ENCODE measurements at regions not wholly inside any gene's neighbourhood (a gene's known extent, or its start where the extent isn't known, plus 50 kb on each side); places are given as distances from the start of the nearest gene placed in this dataset.

DNA sequence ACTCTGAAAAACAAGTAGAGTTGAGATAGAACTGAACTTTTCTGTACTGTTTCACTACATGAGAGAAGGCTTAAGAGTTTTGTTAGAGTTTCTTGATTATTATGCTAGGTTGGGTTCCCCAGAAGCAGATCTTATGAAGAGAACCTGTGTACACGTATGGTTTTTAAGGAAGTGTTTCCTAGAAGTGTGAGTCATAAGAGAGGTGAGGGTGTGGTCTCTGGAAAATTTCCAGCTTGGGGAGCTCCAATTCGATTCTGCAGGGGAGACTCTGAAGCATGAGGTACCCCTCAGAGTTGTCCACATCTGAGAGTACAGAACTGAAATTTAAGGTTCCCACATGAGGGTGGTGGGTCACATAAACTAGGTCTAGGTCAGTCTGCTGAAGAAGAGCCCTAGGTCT, 83.3 kb upstream of the MAP2 start:
- no peaks in the 10 kb centered on the region for H3K4me1 Mint-ChIP-seq

GRCh38 chr2:209344349-209344748, 79.5 kb upstream of the MAP2 start:
- H3K27me3 Mint-ChIP-seq (ENCODE audit: low read depth in 3 of 3) = peaks cover 0 to 12% (median 0%) of the 10 kb centered on the region in 3 donors
- H4K20me1 ChIP-seq (ENCODE audit: insufficient read depth, low read length) = no peaks in the 10 kb centered on the region
- H3K4me2 ChIP-seq (replicated peaks; ENCODE audit: extremely low read depth, low read length, poor library complexity, severe bottlenecking) = no peak overlapping the region
- no peak overlapping the region for H3K27ac ChIP-seq (ENCODE audit: low read depth in 1 of 2, low read length in 2 of 2)
- no peak overlapping the region for H3K4me3 Mint-ChIP-seq
- TF ChIP-seq, protein P1, sequence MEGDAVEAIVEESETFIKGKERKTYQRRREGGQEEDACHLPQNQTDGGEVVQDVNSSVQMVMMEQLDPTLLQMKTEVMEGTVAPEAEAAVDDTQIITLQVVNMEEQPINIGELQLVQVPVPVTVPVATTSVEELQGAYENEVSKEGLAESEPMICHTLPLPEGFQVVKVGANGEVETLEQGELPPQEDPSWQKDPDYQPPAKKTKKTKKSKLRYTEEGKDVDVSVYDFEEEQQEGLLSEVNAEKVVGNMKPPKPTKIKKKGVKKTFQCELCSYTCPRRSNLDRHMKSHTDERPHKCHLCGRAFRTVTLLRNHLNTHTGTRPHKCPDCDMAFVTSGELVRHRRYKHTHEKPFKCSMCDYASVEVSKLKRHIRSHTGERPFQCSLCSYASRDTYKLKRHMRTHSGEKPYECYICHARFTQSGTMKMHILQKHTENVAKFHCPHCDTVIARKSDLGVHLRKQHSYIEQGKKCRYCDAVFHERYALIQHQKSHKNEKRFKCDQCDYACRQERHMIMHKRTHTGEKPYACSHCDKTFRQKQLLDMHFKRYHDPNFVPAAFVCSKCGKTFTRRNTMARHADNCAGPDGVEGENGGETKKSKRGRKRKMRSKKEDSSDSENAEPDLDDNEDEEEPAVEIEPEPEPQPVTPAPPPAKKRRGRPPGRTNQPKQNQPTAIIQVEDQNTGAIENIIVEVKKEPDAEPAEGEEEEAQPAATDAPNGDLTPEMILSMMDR (IDR thresholded peaks at IDR 0.05) = no peak
- no peaks in the 10 kb centered on the region for H3K4me1 Mint-ChIP-seq
- no peaks in the 10 kb centered on the region for H3K36me3 Mint-ChIP-seq
- H3K4me1 ChIP-seq (ENCODE audit: control insufficient read depth in 1 of 2, insufficient read depth in 2 of 2, low read length in 2 of 2) = no peaks in the 10 kb centered on the region
- intact Hi-C loops (cut with micrococcal nuclease) = loop anchor here in 1 of 2 donors (10.0 kb wide), 1 partner anchor 230 kb away; no protein-coding TSS in a partner anchor
- no peak overlapping the region for H2AFZ ChIP-seq (ENCODE audit: insufficient read depth, low read depth, low read length, poor library complexity, severe bottlenecking)
- no peak overlapping the region for H3K9ac ChIP-seq (ENCODE audit: insufficient read depth, low read length, poor library complexity, severe bottlenecking)
- no peaks in the 10 kb centered on the region for H3K9me3 ChIP-seq (replicated peaks in 1 of 2; ENCODE audit: control insufficient read depth in 1 of 2, insufficient read depth in 1 of 2, low read length in 2 of 2)
- H3K27me3 ChIP-seq (ENCODE audit: control insufficient read depth in 2 of 2, insufficient read depth in 2 of 2, low read length in 2 of 2) = no peaks in the 10 kb centered on the region
- no CpG with 5 or more reads among the region's 3 CpGs for WGBS (ENCODE audit: insufficient coverage)
- H3K9me3 Mint-ChIP-seq = peaks cover 0 to 2% (median 0%) of the 10 kb centered on the region in 7 donors
- DNase-seq = no peak
- no peak overlapping the region for H3K4me3 ChIP-seq (replicated peaks in 1 of 3; ENCODE audit: low read depth in 2 of 3, low read length in 3 of 3)
- H3K79me2 ChIP-seq (ENCODE audit: insufficient read depth, low read length) = no peaks in the 10 kb centered on the region
- no peaks in the 10 kb centered on the region for H3K36me3 ChIP-seq (replicated peaks in 1 of 2; ENCODE audit: control insufficient read depth in 1 of 2, insufficient read depth in 2 of 2, low read length in 2 of 2)
- H3K27ac Mint-ChIP-seq = no peak overlapping the region

More for the DNA sequence above, 83.3 kb upstream of the MAP2 start:
- Histone ChIP-seq H3K9me3 (replicated peaks in 1 of 2; ENCODE audit: control insufficient read depth in 1 of 2, insufficient read depth in 1 of 2, low read length in 2 of 2) (no peaks in the 10 kb centered on the region), H4K20me1 (ENCODE audit: insufficient read depth, low read length) (no peaks in the 10 kb centered on the region), H3K4me2 (replicated peaks; ENCODE audit: extremely low read depth, low read length, poor library complexity, severe bottlenecking) (no peak overlapping the region), H3K4me1 (ENCODE audit: control insufficient read depth in 1 of 2, insufficient read depth in 2 of 2, low read length in 2 of 2) (no peaks in the 10 kb centered on the region), H3K4me3 (replicated peaks in 1 of 3; ENCODE audit: low read depth in 2 of 3, low read length in 3 of 3) (no peak overlapping the region), H3K9ac (ENCODE audit: insufficient read depth, low read length, poor library complexity, severe bottlenecking) (no peak overlapping the region), H3K36me3 (replicated peaks in 1 of 2; ENCODE audit: control insufficient read depth in 1 of 2, insufficient read depth in 2 of 2, low read length in 2 of 2) (no peaks in the 10 kb centered on the region), H3K27me3 (ENCODE audit: control insufficient read depth in 2 of 2, insufficient read depth in 2 of 2, low read length in 2 of 2) (no peaks in the 10 kb centered on the region), H3K79me2 (ENCODE audit: insufficient read depth, low read length) (no peaks in the 10 kb centered on the region), H2AFZ (ENCODE audit: insufficient read depth, low read depth, low read length, poor library complexity, severe bottlenecking) (no peak overlapping the region), H3K27ac (ENCODE audit: low read depth in 1 of 2, low read length in 2 of 2) (no peak overlapping the region)
- TF ChIP-seq, protein P1 (IDR thresholded peaks at IDR 0.05) = no peak
- 0% methylated on average over 2 of the region's 2 CpGs for WGBS (ENCODE audit: insufficient coverage)
- H3K27me3 Mint-ChIP-seq (ENCODE audit: low read depth in 3 of 3) = peaks cover 6 to 8% (median 8%) of the 10 kb centered on the region in 3 donors
- no peak overlapping the region for H3K27ac Mint-ChIP-seq
- H3K36me3 Mint-ChIP-seq = no peaks in the 10 kb centered on the region
- DNase-seq = no peak
- H3K9me3 Mint-ChIP-seq = peaks cover 0 to 2% (median 0%) of the 10 kb centered on the region in 7 donors
- intact Hi-C loops (cut with micrococcal nuclease) = loop anchor here in 1 of 2 donors (10.0 kb wide), 1 partner anchor 234 kb away; no protein-coding TSS in a partner anchor
- H3K4me3 Mint-ChIP-seq = peak overlapping the region in 1 of 2 donors; percentile 49
